GM23338 (cell line): ENCODE measurements at regions not wholly inside any gene's neighbourhood (a gene's known extent, or its start where the extent isn't known, plus 50 kb on each side); places are given as distances from the start of the nearest gene placed in this dataset.

Experiments used
- ATAC-seq: fragments of 200-7000 bp; cut with Tn5 transposase; 3 replicates; pipeline ENCODE4 v1.9.1; 2020
- DNase-seq: peaks from one replicate; pipeline ENCODE4 v3.0.0-alpha.2; 2015; ENCODE audit warnings: low spot score
- H2AFZ ChIP-seq: fragments of 200-600 bp; sonication (generic); 2 replicates; pipeline ENCODE4 v1.8.0; 2016; ENCODE audit warnings: antibody characterized with exemption, mild to moderate bottlenecking, moderate library complexity
- H3F3A ChIP-seq: fragments of 200-600 bp; sonication (generic); replicated peaks from 2 replicates; pipeline ENCODE4 v1.8.0; 2017; ENCODE audit warnings: antibody characterized with exemption, mixed run types, low read depth
- H3K27ac ChIP-seq: fragments of 200-600 bp; sonication (generic); 2 replicates; pipeline ENCODE4 v1.6.1; 2016; ENCODE audit warnings: low read depth
- H3K27me3 ChIP-seq: fragments of 200-600 bp; sonication (generic); 2 replicates; pipeline ENCODE4 v1.8.0; 2016; ENCODE audit warnings: mild to moderate bottlenecking, mixed run types, moderate library complexity; ENCODE audit not compliant: insufficient read depth
- H3K36me3 ChIP-seq: fragments of 200-600 bp; sonication (generic); 2 replicates; pipeline ENCODE4 v1.8.0; 2016; ENCODE audit warnings: mild to moderate bottlenecking; ENCODE audit not compliant: insufficient read depth
- H3K4me1 ChIP-seq: fragments of 200-600 bp; sonication (generic); 2 replicates; pipeline ENCODE4 v1.8.0; 2016; ENCODE audit warnings: mild to moderate bottlenecking, moderate library complexity; ENCODE audit not compliant: insufficient read depth
- H3K4me2 ChIP-seq: fragments of 200-600 bp; sonication (generic); 2 replicates; pipeline ENCODE4 v1.7.1; 2017; ENCODE audit warnings: mixed run types
- H3K4me3 ChIP-seq: fragments of 200-600 bp; sonication (generic); 2 replicates; pipeline ENCODE4 v1.6.1; 2016; ENCODE audit warnings: mixed run types
- H3K79me2 ChIP-seq: fragments of 200-600 bp; sonication (generic); replicated peaks from 2 replicates; pipeline ENCODE4 v1.8.0; 2017; ENCODE audit warnings: mild to moderate bottlenecking; ENCODE audit not compliant: insufficient read depth
- H3K9me2 ChIP-seq: fragments of 200-600 bp; sonication (generic); 2 replicates; pipeline ENCODE4 v1.8.0; 2017; ENCODE audit not compliant: insufficient read depth
- H4K20me1 ChIP-seq: fragments of 200-600 bp; sonication (generic); replicated peaks from 2 replicates; pipeline ENCODE4 v1.8.0; 2017; ENCODE audit warnings: mild to moderate bottlenecking; ENCODE audit not compliant: insufficient read depth
- H3K27ac Mint-ChIP-seq: 2 replicates; pipeline ENCODE4 v1.8.0; 2020; ENCODE audit warnings: inconsistent platforms, mild to moderate bottlenecking, moderate library complexity, mixed read lengths
- H3K27me3 Mint-ChIP-seq: 3 replicates; pipeline ENCODE4 v1.8.0; 2022; ENCODE audit warnings: low read depth, mild to moderate bottlenecking, moderate library complexity, mixed read lengths, inconsistent platforms; ENCODE audit not compliant: insufficient read depth, poor library complexity
- H3K36me3 Mint-ChIP-seq: 3 replicates; pipeline ENCODE4 v1.8.0; 2021; ENCODE audit warnings: low read depth, mild to moderate bottlenecking, inconsistent platforms, moderate library complexity, mixed read lengths
- H3K4me1 Mint-ChIP-seq: 3 replicates; pipeline ENCODE4 v1.8.0; 2020; ENCODE audit warnings: mild to moderate bottlenecking, inconsistent platforms, mixed read lengths
- H3K4me3 Mint-ChIP-seq: 3 replicates; pipeline ENCODE4 v1.8.0; 2021; ENCODE audit warnings: moderate library complexity, mild to moderate bottlenecking, inconsistent platforms, mixed read lengths
- H3K9me3 Mint-ChIP-seq: 3 replicates; pipeline ENCODE4 v1.8.0; 2020; ENCODE audit warnings: moderate library complexity, mild to moderate bottlenecking, inconsistent platforms, mixed read lengths
- CREB1 ChIP-seq: fragments of 250-450 bp; sonication (Bioruptor Pico); IDR thresholded peaks from 2 replicates; pipeline ENCODE4 v1.5.0; 2020; ENCODE audit warnings: low read depth, mild to moderate bottlenecking, moderate library complexity
- EZH2 ChIP-seq: fragments of 200-600 bp; sonication (generic); IDR thresholded peaks from one replicate; pipeline ENCODE4 v1.8.0; 2017; ENCODE audit warnings: antibody characterized with exemption, mild to moderate bottlenecking, low read depth; ENCODE audit not compliant: unreplicated experiment
- EZH2phosphoT487 ChIP-seq: fragments of 200-600 bp; sonication (generic); IDR thresholded peaks from one replicate; pipeline ENCODE4 v1.8.1; 2018; ENCODE audit warnings: antibody characterized with exemption; ENCODE audit not compliant: unreplicated experiment
- NANOG ChIP-seq: IDR thresholded peaks from 2 replicates; pipeline ENCODE4 v1.6.1; 2016; ENCODE audit warnings: antibody characterized with exemption, borderline replicate concordance
- POLR2AphosphoS5 ChIP-seq: IDR thresholded peaks from 2 replicates; pipeline ENCODE4 v1.6.1; 2016; ENCODE audit warnings: antibody characterized with exemption, low read depth
- STAT1 ChIP-seq: IDR thresholded peaks from one replicate; pipeline ENCODE4 v1.6.1; 2016; ENCODE audit warnings: antibody characterized with exemption; ENCODE audit not compliant: unreplicated experiment
- ZNF114 ChIP-seq: fragments of 250-450 bp; sonication (Bioruptor Pico); IDR thresholded peaks from 2 replicates; pipeline ENCODE4 v1.5.0; 2020; ENCODE audit warnings: mild to moderate bottlenecking, moderate library complexity
- ZNF331 ChIP-seq: fragments of 250-450 bp; sonication (Bioruptor Pico); IDR thresholded peaks from 2 replicates; pipeline ENCODE4 v1.5.0; 2020; ENCODE audit warnings: low read depth, mild to moderate bottlenecking, moderate library complexity
- TF ChIP-seq, protein P1 (sequence below), 2 experiments: fragments of 200-600 bp in 1 of 2; sonication (generic) in 1 of 2; conservative IDR thresholded peaks; 2 replicates each; pipeline versions ENCODE4 v1.5.1 to v1.6.1; 2016 to 2017; ENCODE audit warnings: antibody characterized with exemption in 2 of 2, low read depth in 2 of 2, mild to moderate bottlenecking in 2 of 2, moderate library complexity in 1 of 2

DNA sequence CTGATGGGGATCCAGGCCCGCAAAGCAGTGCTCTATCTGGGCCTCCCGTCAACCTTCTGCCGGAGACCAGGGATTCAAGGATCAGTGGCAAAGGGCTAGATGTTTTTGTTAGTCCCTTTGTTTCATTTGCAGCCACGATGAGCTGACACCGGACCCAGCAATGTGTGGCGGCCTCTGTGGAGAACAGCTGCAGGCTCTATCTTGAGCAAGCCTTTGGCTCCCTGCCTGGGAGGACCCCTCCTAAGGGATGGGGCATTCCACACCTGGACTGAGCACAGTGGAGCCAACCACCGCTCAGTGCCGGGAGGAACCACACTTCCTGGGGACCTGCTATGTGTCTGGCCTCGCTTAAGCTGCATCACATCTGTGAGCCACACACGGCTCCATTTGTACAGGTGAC lies 215.8 kb downstream of the RBFOX3 start:
- peaks cover 9% of the 10 kb centered on the region for H3K4me1 Mint-ChIP-seq
- Histone ChIP-seq H3K4me1 (no peaks in the 10 kb centered on the region), H3K9me2 (no peaks in the 10 kb centered on the region), H3K79me2 (no peaks in the 10 kb centered on the region), H3F3A (no peaks in the 10 kb centered on the region), H3K36me3 (no peaks in the 10 kb centered on the region), H3K4me2 (no peak overlapping the region), H2AFZ (no peak overlapping the region), H3K4me3 (no peak overlapping the region), H3K27me3 (peaks cover 14% of the 10 kb centered on the region; the same call in 1 of the 2 replicates), H3K27ac (no peak overlapping the region), H4K20me1 (no peaks in the 10 kb centered on the region)
- peaks cover 27% of the 10 kb centered on the region for H3K27me3 Mint-ChIP-seq
- DNase-seq: no peak
- no peak overlapping the region for H3K27ac Mint-ChIP-seq
- ATAC-seq: no peak
- H3K9me3 Mint-ChIP-seq: no peaks in the 10 kb centered on the region
- H3K36me3 Mint-ChIP-seq: no peaks in the 10 kb centered on the region
- no peak overlapping the region for H3K4me3 Mint-ChIP-seq
- TF ChIP-seq ZNF331 (CRISPR knock-in tag): no peak
- TF ChIP-seq POLR2AphosphoS5: no peak
- TF ChIP-seq EZH2: no peak
- no peak for TF ChIP-seq STAT1
- no peak for TF ChIP-seq EZH2phosphoT487
- TF ChIP-seq, protein P1, sequence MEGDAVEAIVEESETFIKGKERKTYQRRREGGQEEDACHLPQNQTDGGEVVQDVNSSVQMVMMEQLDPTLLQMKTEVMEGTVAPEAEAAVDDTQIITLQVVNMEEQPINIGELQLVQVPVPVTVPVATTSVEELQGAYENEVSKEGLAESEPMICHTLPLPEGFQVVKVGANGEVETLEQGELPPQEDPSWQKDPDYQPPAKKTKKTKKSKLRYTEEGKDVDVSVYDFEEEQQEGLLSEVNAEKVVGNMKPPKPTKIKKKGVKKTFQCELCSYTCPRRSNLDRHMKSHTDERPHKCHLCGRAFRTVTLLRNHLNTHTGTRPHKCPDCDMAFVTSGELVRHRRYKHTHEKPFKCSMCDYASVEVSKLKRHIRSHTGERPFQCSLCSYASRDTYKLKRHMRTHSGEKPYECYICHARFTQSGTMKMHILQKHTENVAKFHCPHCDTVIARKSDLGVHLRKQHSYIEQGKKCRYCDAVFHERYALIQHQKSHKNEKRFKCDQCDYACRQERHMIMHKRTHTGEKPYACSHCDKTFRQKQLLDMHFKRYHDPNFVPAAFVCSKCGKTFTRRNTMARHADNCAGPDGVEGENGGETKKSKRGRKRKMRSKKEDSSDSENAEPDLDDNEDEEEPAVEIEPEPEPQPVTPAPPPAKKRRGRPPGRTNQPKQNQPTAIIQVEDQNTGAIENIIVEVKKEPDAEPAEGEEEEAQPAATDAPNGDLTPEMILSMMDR (conservative IDR thresholded peaks at IDR 0.05; ENCODE audit: low read depth in 2 of 2): no peak
- no peak for TF ChIP-seq CREB1 (CRISPR knock-in tag)

DNA sequence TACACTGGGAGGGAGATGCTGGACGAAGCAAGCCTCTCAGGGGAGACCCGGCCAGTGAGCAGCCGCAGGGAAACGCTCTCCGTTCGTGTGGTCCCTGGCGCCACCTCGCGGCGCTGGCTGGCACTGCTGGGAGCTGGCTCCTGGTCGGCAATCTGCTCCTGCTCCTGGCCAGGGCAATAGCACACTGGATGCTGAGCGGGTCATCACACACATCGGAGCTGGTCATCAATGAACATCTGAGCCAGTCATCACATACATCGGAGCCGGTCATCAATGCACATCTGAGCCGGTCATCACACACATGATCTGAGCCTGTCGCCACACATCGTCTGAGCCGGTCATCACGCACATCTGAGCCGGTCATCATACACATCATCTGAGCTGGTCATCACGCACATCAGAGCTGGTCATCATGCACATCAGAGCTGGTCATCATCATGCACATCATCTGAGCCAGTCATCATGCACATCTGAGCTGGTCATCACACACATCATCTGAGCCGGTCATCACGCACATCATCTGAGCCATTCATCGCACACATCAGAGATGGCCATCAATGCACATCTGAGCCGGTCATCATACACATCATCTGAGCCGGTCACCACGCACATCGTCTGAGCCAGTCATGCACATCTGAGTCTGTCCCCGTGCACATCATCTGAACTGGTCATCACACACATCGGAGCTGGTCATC lies 217.3 kb downstream of the RBFOX3 start:
- H2AFZ ChIP-seq: 0 out of 2 replicates have a peak overlapping the region, but pooled peaks have one; percentile 63
- Mint-ChIP-seq H3K36me3 (no peaks in the 10 kb centered on the region), H3K4me3 (no peak overlapping the region), H3K9me3 (no peaks in the 10 kb centered on the region; the same call in 2 of the 3 replicates), H3K4me1 (peaks cover 13% of the 10 kb centered on the region), H3K27me3 (peaks cover 23% of the 10 kb centered on the region), H3K27ac (no peak overlapping the region)
- no peak overlapping the region for H3K4me2 ChIP-seq
- DNase-seq (peak; percentile 86), ATAC-seq (peak; percentile 71)
- H4K20me1 ChIP-seq: no peaks in the 10 kb centered on the region
- H3K4me3 ChIP-seq: no peak overlapping the region
- 0 out of 2 replicates have a peak, but pooled peaks cover 11% of the 10 kb centered on the region for H3K27me3 ChIP-seq
- H3K9me2 ChIP-seq: no peaks in the 10 kb centered on the region
- H3K79me2 ChIP-seq: no peaks in the 10 kb centered on the region
- H3F3A ChIP-seq: no peaks in the 10 kb centered on the region
- H3K4me1 ChIP-seq: no peaks in the 10 kb centered on the region
- no peak for TF ChIP-seq ZNF114 (CRISPR knock-in tag)
- TF ChIP-seq NANOG: no peak
- TF ChIP-seq, protein P1 (conservative IDR thresholded peaks at IDR 0.05; ENCODE audit: low read depth in 2 of 2): peak; percentile 83 to 99
- no peak for TF ChIP-seq POLR2AphosphoS5
- TF ChIP-seq EZH2: no peak
- H3K36me3 ChIP-seq: no peaks in the 10 kb centered on the region
- H3K27ac ChIP-seq: no peak overlapping the region
